NCI-H2107 treated with DMSO at 0.1 percent for 48 hours (cell line): ENCODE measurements at regions not wholly inside any gene's neighbourhood (a gene's known extent, or its start where the extent isn't known, plus 50 kb on each side); places are given as distances from the start of the nearest gene placed in this dataset.
"Not testable (repeated sequence)": the region's sequence is repeated elsewhere in the genome, so short reads cannot be mapped to it uniquely, and the experiment has no call there.

Experiments used
- DNase-seq: peaks from one replicate; lab custom pipeline; 2025; ENCODE audit not compliant: unreplicated experiment; lab: John Stamatoyannopoulos, UW

GRCh38 chr5:166804693-166805092 lies 1486.8 kb upstream of the WWC1 start:
- not testable (repeated sequence) for DNase-seq

GRCh38 chr5:166810093-166810658 lies 1481.3 kb upstream of the WWC1 start:
- not testable (repeated sequence) for DNase-seq

- no peak for DNase-seq
These were observed 1480.7 kb upstream of the WWC1 start for GRCh38 chr5:166810721-166811120.

GRCh38 chr5:166823360-166823759 lies 1468.1 kb upstream of the WWC1 start:
- no peak for DNase-seq

- no peak for DNase-seq
These were observed 1457.2 kb upstream of the WWC1 start for GRCh38 chr5:166834246-166834645.

- no peak for DNase-seq
These were observed 1446.4 kb upstream of the WWC1 start for GRCh38 chr5:166845044-166845443.

- DNase-seq: no peak
These were observed 1434.7 kb upstream of the WWC1 start for GRCh38 chr5:166856791-166857190.

GRCh38 chr5:166860426-166860825 lies 1431.0 kb upstream of the WWC1 start:
- no peak for DNase-seq

- DNase-seq: no peak
These were observed 1428.9 kb upstream of the WWC1 start for GRCh38 chr5:166862581-166862980.

GRCh38 chr5:166865206-166865605 lies 1426.2 kb upstream of the WWC1 start:
- DNase-seq: no peak

GRCh38 chr5:166880456-166880855 lies 1411.0 kb upstream of the WWC1 start:
- DNase-seq: no peak

- no peak for DNase-seq
These were observed 1409.6 kb upstream of the WWC1 start for GRCh38 chr5:166881802-166882201.

- DNase-seq: no peak
These were observed 1408.4 kb upstream of the WWC1 start for GRCh38 chr5:166883016-166883415.

GRCh38 chr5:166898166-166898565 lies 1393.3 kb upstream of the WWC1 start:
- DNase-seq: no peak

GRCh38 chr5:166899343-166899742 lies 1392.1 kb upstream of the WWC1 start:
- no peak for DNase-seq

- DNase-seq: no peak
These were observed 1386.9 kb upstream of the WWC1 start for GRCh38 chr5:166904571-166904970.

- no peak for DNase-seq
These were observed 1384.3 kb upstream of the WWC1 start for GRCh38 chr5:166906991-166907713.

- DNase-seq: no peak
These were observed 1382.4 kb upstream of the WWC1 start for GRCh38 chr5:166909040-166909439.

- no peak for DNase-seq
These were observed 1381.5 kb upstream of the WWC1 start for GRCh38 chr5:166909926-166910325.

GRCh38 chr5:166910995-166911394 lies 1380.5 kb upstream of the WWC1 start:
- no peak for DNase-seq

GRCh38 chr5:166916021-166916420 lies 1375.4 kb upstream of the WWC1 start:
- DNase-seq: no peak

- no peak for DNase-seq
These were observed 1365.3 kb upstream of the WWC1 start for GRCh38 chr5:166926138-166926537.
